Endothelial cell of umbilical vein (primary cell): ENCODE measurements at regions not wholly inside any gene's neighbourhood (a gene's known extent, or its start where the extent isn't known, plus 50 kb on each side); places are given as distances from the start of the nearest gene placed in this dataset.

Experiments used
- BruUV-seq: library from RNA; stranded (reverse); fragments of 400-500 nt; replicated peaks from 2 replicates; lab custom pipeline; 2021; lab: Mats Ljungman, UMichigan
- CTCF ChIA-PET: fragments of 300-600, 350-600 bp; sonication (Branson Sonifier 250); formaldehyde crosslinking; loops from one replicate; lab custom pipeline; 2021; ENCODE audit warnings: antibody characterized with exemption, inconsistent platforms; lab: Charles Lee
- POLR2A ChIA-PET: fragments of 300-600, 350-600 bp; sonication (Branson Sonifier 250); formaldehyde crosslinking; loops from one replicate; lab custom pipeline; 2021; ENCODE audit warnings: antibody characterized with exemption, inconsistent platforms; lab: Charles Lee
- DNase-seq: peaks from one replicate; pipeline ENCODE4 v3.0.0-alpha.2; 2011; ENCODE audit warnings: low read depth, low spot score
- FAIRE-seq: peaks from 2 replicates; lab custom pipeline; 2011; peaks lifted over from hg19 to GRCh38; lab: Jason Lieb, UNC
- H2AFZ ChIP-seq: 2 replicates; pipeline ENCODE4 v1.6.0; 2012; ENCODE audit warnings: low read depth, low read length, control low read depth, inconsistent platforms
- H3K27ac ChIP-seq: 2 replicates; pipeline ENCODE4 v1.5.1; 2011; ENCODE audit warnings: low read depth, mild to moderate bottlenecking, control low read depth, low read length, moderate library complexity; ENCODE audit not compliant: insufficient read depth
- H3K27me3 ChIP-seq, 2 experiments: 2 replicates each; pipeline versions ENCODE4 v1.6.0 to v1.6.1; 2011; ENCODE audit warnings: low read length in 2 of 2, mixed read lengths in 1 of 2; ENCODE audit not compliant: control insufficient read depth in 2 of 2, insufficient read depth in 2 of 2
- H3K36me3 ChIP-seq, 2 experiments: 2 replicates in 1 of 2; 3 replicates in 1 of 2; pipeline ENCODE4 v1.5.1; 2011; ENCODE audit warnings: low read length in 2 of 2, mild to moderate bottlenecking in 1 of 2, moderate library complexity in 1 of 2; ENCODE audit not compliant: control insufficient read depth in 2 of 2, insufficient read depth in 2 of 2; ENCODE audit errors: extremely low read depth in 1 of 2
- H3K4me1 ChIP-seq: 3 replicates; pipeline ENCODE4 v1.5.1; 2011; ENCODE audit warnings: mild to moderate bottlenecking, low read length; ENCODE audit not compliant: control insufficient read depth, insufficient read depth; ENCODE audit errors: extremely low read depth
- H3K4me2 ChIP-seq: 2 replicates; pipeline ENCODE4 v1.6.1; 2011; ENCODE audit warnings: low read length, control low read depth, mixed read lengths; ENCODE audit not compliant: insufficient read depth
- H3K4me3 ChIP-seq, 3 experiments: fragments of 200-600 bp in 1 of 3; sonication (generic), shearing (Covaris generic) in 1 of 3; replicated peaks in 1 of 3; 2 replicates each; pipeline ENCODE4 v1.5.1; 2011 to 2016; ENCODE audit warnings: control low read depth in 3 of 3, low read length in 3 of 3, mild to moderate bottlenecking in 2 of 3, inconsistent platforms in 1 of 3, low read depth in 1 of 3, moderate library complexity in 1 of 3; ENCODE audit not compliant: insufficient read depth in 1 of 3
- H3K79me2 ChIP-seq: 2 replicates; pipeline ENCODE4 v1.6.0; 2012; ENCODE audit warnings: low read length, inconsistent platforms; ENCODE audit not compliant: control insufficient read depth, insufficient read depth
- H3K9ac ChIP-seq: replicated peaks from 2 replicates; pipeline ENCODE3; 2011; ENCODE audit warnings: low read length, control low read depth; ENCODE audit not compliant: insufficient read depth; ENCODE audit errors: extremely low read depth
- H3K9me1 ChIP-seq: replicated peaks from 3 replicates; pipeline ENCODE4 v1.6.0; 2011; ENCODE audit warnings: mild to moderate bottlenecking, low read length; ENCODE audit not compliant: control insufficient read depth, insufficient read depth; ENCODE audit errors: extremely low read depth
- H3K9me3 ChIP-seq: replicated peaks from 2 replicates; pipeline ENCODE4 v1.5.1; 2012; ENCODE audit warnings: low read length, inconsistent platforms; ENCODE audit not compliant: control insufficient read depth, insufficient read depth
- H4K20me1 ChIP-seq: replicated peaks from 2 replicates; pipeline ENCODE3; 2011; ENCODE audit warnings: mild to moderate bottlenecking, low read length; ENCODE audit not compliant: control insufficient read depth, insufficient read depth; ENCODE audit errors: extremely low read depth
- EZH2 ChIP-seq: IDR thresholded peaks from 2 replicates; pipeline ENCODE4 v1.6.1; 2012; ENCODE audit warnings: borderline replicate concordance, low read depth, mild to moderate bottlenecking, moderate library complexity, low read length, inconsistent platforms; ENCODE audit not compliant: severe bottlenecking
- FOS ChIP-seq: IDR thresholded peaks from 2 replicates; pipeline ENCODE4 v1.6.1; 2011; ENCODE audit warnings: mild to moderate bottlenecking, low read length, moderate library complexity, borderline replicate concordance; ENCODE audit not compliant: insufficient read depth
- GATA2 ChIP-seq: IDR thresholded peaks from 2 replicates; pipeline ENCODE4 v1.7.0; 2011; ENCODE audit warnings: low read depth, mild to moderate bottlenecking, moderate library complexity, mixed read lengths, low read length; ENCODE audit not compliant: insufficient read length, insufficient read depth
- JUN ChIP-seq: IDR thresholded peaks from 2 replicates; pipeline ENCODE4 v1.6.1; 2011; ENCODE audit warnings: borderline replicate concordance, low read depth; ENCODE audit not compliant: insufficient read length, insufficient read depth
- MYC ChIP-seq: IDR thresholded peaks from one replicate; pipeline ENCODE4 v1.6.1; 2011; ENCODE audit warnings: mild to moderate bottlenecking, low read depth, low read length
- POLR2A ChIP-seq: IDR thresholded peaks from 2 replicates; pipeline ENCODE4 v1.6.1; 2012; ENCODE audit warnings: low read depth, mild to moderate bottlenecking, control low read depth, low read length
- POLR2AphosphoS5 ChIP-seq: IDR thresholded peaks from 2 replicates; pipeline ENCODE4 v1.6.1; 2012; ENCODE audit warnings: low read depth, mild to moderate bottlenecking, control low read depth, low read length, moderate library complexity; ENCODE audit not compliant: insufficient read depth
- dilution Hi-C: fragments of 300-500 bp; cut with MboI; formaldehyde crosslinking; loops from one replicate; pipeline ENCODE4 v1.15.0; 2019; ENCODE audit warnings: low sequenced_read_pairs; ENCODE audit not compliant: extremely low pct_ligation_motif_present
- intact Hi-C: fragments of 100-400 bp; cut with micrococcal nuclease; formaldehyde crosslinking; loops from one replicate; pipeline ENCODE4 v1.10.0; 2022
- TF ChIP-seq, protein P1 (sequence below), 2 donors: IDR thresholded peaks; 1 replicate in 1 of 2; 2 replicates in 1 of 2; pipeline ENCODE4 v1.5.1; 2011; ENCODE audit warnings: low read length in 2 of 2, mild to moderate bottlenecking in 2 of 2, moderate library complexity in 2 of 2, control low read depth in 1 of 2, inconsistent platforms in 1 of 2, low read depth in 1 of 2; ENCODE audit not compliant: insufficient read depth in 1 of 2; ENCODE audit errors: extremely low read depth in 1 of 2
- TF ChIP-seq, protein P2 (sequence below): IDR thresholded peaks from 2 replicates; pipeline ENCODE4 v1.6.1; 2011; ENCODE audit not compliant: insufficient read depth, insufficient read length

DNA sequence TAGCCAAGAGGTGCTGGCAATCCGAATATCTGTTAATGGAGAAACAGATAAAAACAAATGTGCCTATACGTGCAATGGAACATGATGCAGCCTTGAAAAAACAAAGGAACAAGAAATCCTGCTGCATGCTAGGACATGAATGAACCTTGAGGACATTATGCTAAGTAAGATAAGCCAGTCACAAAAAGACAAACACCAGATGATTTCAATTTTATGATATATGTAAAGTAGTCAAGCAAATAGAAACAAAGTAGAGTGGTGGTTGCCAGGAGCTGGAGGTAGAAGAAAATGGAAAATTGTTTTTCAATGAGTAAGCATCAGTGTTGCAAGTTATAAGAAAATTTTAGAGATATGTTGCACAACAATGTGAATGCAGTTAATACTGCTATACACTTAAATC lies 409.7 kb upstream of the CDH8 start:
- no peak for DNase-seq
- Histone ChIP-seq H2AFZ (no peak overlapping the region), H3K79me2 (no peaks in the 10 kb centered on the region), H3K9ac (no peak overlapping the region), H3K4me1 (no peaks in the 10 kb centered on the region), H4K20me1 (no peaks in the 10 kb centered on the region), H3K4me2 (no peak overlapping the region), H3K36me3 (no peaks in the 10 kb centered on the region), H3K27me3 (no peaks in the 10 kb centered on the region), H3K9me3 (no peaks in the 10 kb centered on the region), H3K9me1 (no peaks in the 10 kb centered on the region), H3K27ac (no peak overlapping the region), H3K4me3 (no peak overlapping the region)
- no TSS peak for BruUV-seq
- no peak for FAIRE-seq
- intact Hi-C loops, result no loop called here
- TF ChIP-seq POLR2A (no peak), FOS (no peak), GATA2 (no peak)
- ChIA-PET CTCF (no interaction called here), POLR2A (no interaction called here)
- dilution Hi-C loops, result no loop called here

DNA sequence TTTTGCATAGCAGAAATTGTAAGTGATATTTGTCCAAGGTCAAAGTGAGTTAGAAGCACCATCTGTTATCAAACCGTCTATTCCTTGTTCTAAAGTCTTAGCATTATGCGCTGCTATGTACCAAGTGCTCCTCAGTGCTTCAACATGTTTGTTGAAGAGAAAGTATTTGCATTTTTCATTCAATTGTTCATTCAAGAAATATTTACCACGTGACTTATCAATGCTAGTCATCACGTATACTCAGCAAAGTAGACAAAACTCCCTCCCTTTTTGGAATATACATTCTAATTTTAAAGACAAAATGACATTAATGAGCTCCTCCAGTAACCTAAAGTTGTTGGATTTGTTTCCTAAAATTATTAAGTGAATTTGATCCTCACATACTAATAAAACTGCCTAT lies 388.0 kb upstream of the CDH8 start:
- POLR2A ChIA-PET, result no interaction called here
- no peaks in the 10 kb centered on the region for H4K20me1 ChIP-seq

More for the DNA sequence above, 388.0 kb upstream of the CDH8 start:
- dilution Hi-C loops, result no loop called here
- Histone ChIP-seq H3K9me1 (no peaks in the 10 kb centered on the region), H3K36me3 (no peaks in the 10 kb centered on the region), H3K79me2 (no peaks in the 10 kb centered on the region), H3K9me3 (peaks cover 2% of the 10 kb centered on the region), H2AFZ (no peak overlapping the region), H3K27ac (no peak overlapping the region), H3K4me3 (no peak overlapping the region), H3K4me2 (no peak overlapping the region), H3K27me3 (no peaks in the 10 kb centered on the region), H3K9ac (no peak overlapping the region), H3K4me1 (no peaks in the 10 kb centered on the region)
- FAIRE-seq (no peak), DNase-seq (no peak)
- CTCF ChIA-PET, result no interaction called here
- BruUV-seq, result no TSS peak
- intact Hi-C loops, result no loop called here
- TF ChIP-seq POLR2A (no peak), EZH2 (no peak), JUN (no peak), GATA2 (no peak), MYC (no peak), FOS (no peak), POLR2AphosphoS5 (no peak)
- TF ChIP-seq, protein P1, sequence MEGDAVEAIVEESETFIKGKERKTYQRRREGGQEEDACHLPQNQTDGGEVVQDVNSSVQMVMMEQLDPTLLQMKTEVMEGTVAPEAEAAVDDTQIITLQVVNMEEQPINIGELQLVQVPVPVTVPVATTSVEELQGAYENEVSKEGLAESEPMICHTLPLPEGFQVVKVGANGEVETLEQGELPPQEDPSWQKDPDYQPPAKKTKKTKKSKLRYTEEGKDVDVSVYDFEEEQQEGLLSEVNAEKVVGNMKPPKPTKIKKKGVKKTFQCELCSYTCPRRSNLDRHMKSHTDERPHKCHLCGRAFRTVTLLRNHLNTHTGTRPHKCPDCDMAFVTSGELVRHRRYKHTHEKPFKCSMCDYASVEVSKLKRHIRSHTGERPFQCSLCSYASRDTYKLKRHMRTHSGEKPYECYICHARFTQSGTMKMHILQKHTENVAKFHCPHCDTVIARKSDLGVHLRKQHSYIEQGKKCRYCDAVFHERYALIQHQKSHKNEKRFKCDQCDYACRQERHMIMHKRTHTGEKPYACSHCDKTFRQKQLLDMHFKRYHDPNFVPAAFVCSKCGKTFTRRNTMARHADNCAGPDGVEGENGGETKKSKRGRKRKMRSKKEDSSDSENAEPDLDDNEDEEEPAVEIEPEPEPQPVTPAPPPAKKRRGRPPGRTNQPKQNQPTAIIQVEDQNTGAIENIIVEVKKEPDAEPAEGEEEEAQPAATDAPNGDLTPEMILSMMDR (IDR thresholded peaks at IDR 0.05; ENCODE audit: extremely low read depth in 1 of 2, insufficient read depth in 1 of 2, low read depth in 1 of 2, low read length in 2 of 2), result no peak
- TF ChIP-seq, protein P2, sequence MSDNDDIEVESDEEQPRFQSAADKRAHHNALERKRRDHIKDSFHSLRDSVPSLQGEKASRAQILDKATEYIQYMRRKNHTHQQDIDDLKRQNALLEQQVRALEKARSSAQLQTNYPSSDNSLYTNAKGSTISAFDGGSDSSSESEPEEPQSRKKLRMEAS, result no peak
